Heart left ventricle (tissue), 13 donors: ENCODE measurements at regions not wholly inside any gene's neighbourhood (a gene's known extent, or its start where the extent isn't known, plus 50 kb on each side); places are given as distances from the start of the nearest gene placed in this dataset.

Experiments
- CTCF ChIP-seq, 12 donors: fragments of 200-600 bp; sonication (generic) in 4 of 12; IDR thresholded peaks; one replicate each; pipeline versions ENCODE4 v1.5.0 to v1.8.0; 2018 to 2022; ENCODE audit warnings: antibody characterized with exemption in 12 of 12, mild to moderate bottlenecking in 5 of 12
- POLR2A ChIP-seq, 2 donors: fragments of 450-650 bp; IDR thresholded peaks; one replicate each; pipeline ENCODE4 v1.6.1; 2017; ENCODE audit warnings: antibody characterized with exemption in 2 of 2, mild to moderate bottlenecking in 2 of 2, moderate library complexity in 2 of 2
- donor health status: ischemic (EF 13 %, LVEDD 7.1; RV severe dilation, severe dysfunction).
- donor health status: DM: no; HTN: yes; CAD: no.
- donor health status: DM: no; HTN: no; CAD: no.
- donor health status: ischemic (EF 25% LVEDD 6.9; RV normal size, moderate dysfunction).
- donor health status: ischemic (EF 25% LVEDD 5.7; RV mildly dilated, moderate dysfunction).
- donor health status: ischemic (EF 35%, LVEDD 5.7; RV mildly dilated, moderate dysfunction).
- donor health status: nonischemic (EF 11% LVEDD 7.7; RV severe dilation, severe dysfunction).
- donor health status: DM: yes; HTN: yes; CAD: no.
- donor health status: PGD.
- donor health status: ischemic (EF 29% LVEDD 5.4; RV normal size, mild dysfunction).
- donor health status: nonischemic (EF 23%, LVEDD 6.1; RV moderate dilation, normal function).

DNA sequence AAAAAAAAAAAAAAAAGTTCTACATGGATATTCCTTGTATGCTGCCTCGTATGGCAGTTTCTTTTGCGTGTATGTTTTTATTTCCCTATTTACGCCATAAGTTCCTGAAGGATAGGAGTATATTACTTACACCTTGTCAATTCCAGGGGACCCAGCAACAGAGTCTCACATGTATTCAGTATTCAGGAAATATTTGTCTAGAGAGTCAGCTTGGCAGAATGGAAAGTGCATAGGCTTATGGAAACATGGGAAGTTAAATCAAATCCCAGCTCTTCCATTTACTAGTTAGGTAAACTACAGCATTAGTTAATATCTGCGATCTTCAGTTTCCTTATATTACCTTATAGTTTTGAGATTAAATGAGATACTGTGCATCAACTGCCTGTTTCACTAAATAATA, 51.1 kb upstream of the SLC22A16 start:
- no peak for TF ChIP-seq POLR2A (IDR thresholded peaks at IDR 0.05)
- TF ChIP-seq CTCF (IDR thresholded peaks at IDR 0.05) = no peak
